GM21360 (cell line): ENCODE measurements at regions not wholly inside any gene's neighbourhood (a gene's known extent, or its start where the extent isn't known, plus 50 kb on each side); places are given as distances from the start of the nearest gene placed in this dataset.
"Not testable (repeated sequence)": the region's sequence is repeated elsewhere in the genome, so short reads cannot be mapped to it uniquely, and the experiment has no call there.

ENCODE experiments used
- ATAC-seq: cut with Tn5 transposase; IDR thresholded peaks from one replicate; pipeline ENCODE4 v1.9.1; 2021; ENCODE audit warnings: mild to moderate bottlenecking, moderate library complexity; ENCODE audit not compliant: unreplicated experiment

- no peak for ATAC-seq
These were observed 220.8 kb downstream of the ZNF621 start for GRCh38 chr3:40745381-40746106.

GRCh38 chr3:40751666-40752065, 226.9 kb downstream of the ZNF621 start:
- ATAC-seq = no peak

GRCh38 chr3:40752492-40752891, 227.7 kb downstream of the ZNF621 start:
- ATAC-seq = no peak

- ATAC-seq = no peak
These were observed 228.6 kb downstream of the ZNF621 start for GRCh38 chr3:40753291-40753770.

GRCh38 chr3:40753951-40754350, 229.2 kb downstream of the ZNF621 start:
- no peak for ATAC-seq

GRCh38 chr3:40754994-40755393, 230.2 kb downstream of the ZNF621 start:
- no peak for ATAC-seq

- ATAC-seq = no peak
These were observed 231.7 kb downstream of the ZNF621 start for GRCh38 chr3:40756500-40756899.

- not testable (repeated sequence) for ATAC-seq
These were observed 238.0 kb downstream of the ZNF621 start for GRCh38 chr3:40762771-40763170.

- ATAC-seq = no peak
These were observed 239.0 kb downstream of the ZNF621 start for GRCh38 chr3:40763807-40764206.

- no peak for ATAC-seq
These were observed 240.0 kb downstream of the ZNF621 start for GRCh38 chr3:40764747-40765146.

GRCh38 chr3:40765884-40766283, 241.1 kb downstream of the ZNF621 start:
- ATAC-seq = peak; percentile 75

GRCh38 chr3:40766396-40766795, 241.6 kb downstream of the ZNF621 start:
- ATAC-seq = peak; percentile 41

- no peak for ATAC-seq
These were observed 243.3 kb downstream of the ZNF621 start for GRCh38 chr3:40768046-40768445.

GRCh38 chr3:40768536-40768935, 243.8 kb downstream of the ZNF621 start:
- no peak for ATAC-seq

- ATAC-seq = no peak
These were observed 245.3 kb downstream of the ZNF621 start for GRCh38 chr3:40770061-40770460.

- no peak for ATAC-seq
These were observed 246.4 kb downstream of the ZNF621 start for GRCh38 chr3:40771112-40771511.

GRCh38 chr3:40779039-40779438, 254.3 kb downstream of the ZNF621 start:
- no peak for ATAC-seq

- ATAC-seq = no peak
These were observed 255.6 kb downstream of the ZNF621 start for GRCh38 chr3:40780291-40780924.

GRCh38 chr3:40780925-40781406, 256.2 kb downstream of the ZNF621 start:
- ATAC-seq = no peak

- ATAC-seq = no peak
These were observed 257.5 kb downstream of the ZNF621 start for GRCh38 chr3:40782111-40782721.

- no peak for ATAC-seq
These were observed 266.0 kb downstream of the ZNF621 start for GRCh38 chr3:40790746-40791145.

- ATAC-seq = no peak
These were observed 269.0 kb downstream of the ZNF621 start for GRCh38 chr3:40793730-40794129.
